ENCODE measurements at regions not wholly inside any gene's neighbourhood (a gene's known extent, or its start where the extent isn't known, plus 50 kb on each side); places are given as distances from the start of the nearest gene placed in this dataset.

DNA sequence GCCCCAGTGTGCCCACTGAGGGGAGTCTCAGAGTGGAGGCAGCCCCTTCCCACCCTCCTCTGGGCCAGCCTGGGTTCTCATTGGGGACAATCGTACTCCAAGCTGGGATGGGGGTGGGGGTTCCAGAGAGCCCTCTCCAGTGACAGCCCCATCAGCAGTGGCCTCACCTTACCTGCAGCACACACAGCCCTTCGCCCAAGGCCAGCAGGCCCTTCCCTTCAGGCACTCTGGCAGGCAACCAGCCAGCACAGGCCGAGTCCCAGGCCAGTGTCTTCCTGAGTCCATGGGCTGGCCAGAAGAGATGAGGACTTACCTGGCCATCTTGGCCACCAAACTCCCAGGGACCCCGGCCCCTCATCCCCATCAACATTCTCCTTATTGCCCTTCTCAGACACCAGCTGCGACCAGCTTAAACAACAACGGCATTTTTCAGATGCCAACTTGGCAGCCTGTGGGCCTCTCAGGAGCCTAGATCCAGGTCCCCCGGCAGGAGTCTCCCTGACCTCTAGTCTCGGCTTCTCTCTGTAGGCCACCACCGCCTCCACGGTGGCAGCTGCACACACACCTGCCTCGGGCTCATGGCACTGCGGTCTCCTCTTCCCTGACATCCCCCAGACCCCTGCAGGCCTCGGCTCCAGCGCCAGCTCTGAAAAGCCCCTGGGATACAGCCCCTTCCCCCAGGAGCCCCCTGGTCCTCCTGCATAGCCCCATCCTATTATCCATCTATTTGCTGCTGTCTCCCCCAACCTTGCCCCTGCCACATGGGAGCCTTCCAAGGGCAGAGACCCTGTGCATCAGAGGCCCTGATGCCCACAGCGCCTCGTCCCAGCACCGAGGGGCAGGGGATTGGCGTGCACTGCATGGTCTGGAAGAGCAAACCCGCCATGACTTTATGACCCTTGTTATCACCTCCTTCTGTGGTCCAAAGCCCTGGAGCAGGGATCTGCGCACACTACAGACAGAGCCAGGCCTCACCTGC, 111.2 kb upstream of the FGF3 start:
- Histone ChIP-seq H3K23me2 (ENCODE audit: insufficient read length, low read depth, low read length, poor library complexity, severe bottlenecking) (peaks cover 3% of the 10 kb centered on the region), H3K79me1 (ENCODE audit: insufficient read depth, low read depth, low read length, poor library complexity, severe bottlenecking) (no peaks in the 10 kb centered on the region), H3K9ac (ENCODE audit: extremely low read depth, insufficient read length, low read length) (no peak overlapping the region), H3K4ac (ENCODE audit: low read depth, low read length) (no peak overlapping the region), H4K8ac (replicated peaks; ENCODE audit: insufficient read length, low read depth, low read length) (no peak overlapping the region), H2BK120ac (ENCODE audit: low read depth, low read length, poor library complexity, severe bottlenecking) (no peak overlapping the region), H4K5ac (ENCODE audit: insufficient read length, low read depth, low read length) (no peak overlapping the region), H2BK15ac (ENCODE audit: low read depth, low read length) (no peak overlapping the region), H2BK20ac (ENCODE audit: low read depth, low read length, poor library complexity, severe bottlenecking) (no peak overlapping the region), H2BK12ac (ENCODE audit: insufficient read length, low read depth, low read length) (no peak overlapping the region), H3K14ac (ENCODE audit: insufficient read depth, low read length) (no peak overlapping the region; the same call in 1 of the 2 replicates), H2BK5ac (ENCODE audit: insufficient read length, low read length) (no peak overlapping the region), H3K4me2 (ENCODE audit: insufficient read depth, insufficient read length, low read length) (no peak overlapping the region), H3K9me3 (ENCODE audit: control insufficient read depth, low read depth, low read length) (no peaks in the 10 kb centered on the region), H3K56ac (ENCODE audit: insufficient read length, low read depth, low read length) (no peak overlapping the region), H3K79me2 (ENCODE audit: insufficient read depth, low read length) (no peaks in the 10 kb centered on the region), H3K27me3 (ENCODE audit: insufficient read depth, low read length) (no peaks in the 10 kb centered on the region; the same call in 1 of the 2 replicates), H3K18ac (ENCODE audit: insufficient read length, low read depth, low read length) (no peak overlapping the region), H3K23ac (ENCODE audit: insufficient read length, low read depth, low read length) (no peak overlapping the region), H3K4me1 (ENCODE audit: insufficient read depth, low read length) (peaks cover 3% of the 10 kb centered on the region), H3K27ac (ENCODE audit: insufficient read length, low read depth, low read length) (no peak overlapping the region), H2AK5ac (ENCODE audit: insufficient read length, low read length) (no peak overlapping the region), H3T11ph (ENCODE audit: low read length) (no peak overlapping the region), H4K91ac (ENCODE audit: insufficient read length, low read depth, low read length) (no peak overlapping the region), H4K20me1 (ENCODE audit: control insufficient read depth, insufficient read depth, insufficient read length) (no peaks in the 10 kb centered on the region), H2AFZ (ENCODE audit: low read length) (no peak overlapping the region)
- no CpG with 5 or more reads among the region's 20 CpGs for WGBS (ENCODE audit: extremely low coverage, insufficient read length, low lambda C conversion rate)
- peaks cover 18 to 30% of the 10 kb centered on the region in 2 experiments for H3K4me1 Mint-ChIP-seq
- H3K27ac Mint-ChIP-seq = peak overlapping the region in 1 of 3 experiments; percentile 42; a peak in 1 of 7 replicates
- no peaks in the 10 kb centered on the region; a peak in 1 of 7 replicates for H3K36me3 Mint-ChIP-seq (ENCODE audit: insufficient read depth in 1 of 3, low read depth in 3 of 3)
- no peak for DNase-seq
- TF ChIP-seq CTCF (conservative IDR thresholded peaks at IDR 0.05) = no peak
- H3K27me3 Mint-ChIP-seq (ENCODE audit: low read depth) = peaks cover 93% of the 10 kb centered on the region
- H3K4me3 Mint-ChIP-seq = no peak overlapping the region
- H3K9me3 Mint-ChIP-seq = no peaks in the 10 kb centered on the region; a peak in 1 of 5 replicates
